Brain microvascular endothelial cell (primary cell): ENCODE measurements at regions not wholly inside any gene's neighbourhood (a gene's known extent, or its start where the extent isn't known, plus 50 kb on each side); places are given as distances from the start of the nearest gene placed in this dataset.

Source experiments
- DNase-seq: peaks from one replicate; pipeline ENCODE4 v3.0.0-alpha.2; 2020
- H3K27ac ChIP-seq: fragments of 250-450 bp; sonication (Bioruptor Pico); 2 replicates; pipeline ENCODE4 v1.5.1; 2020; ENCODE audit warnings: mild to moderate bottlenecking, moderate library complexity
- H3K27me3 ChIP-seq: fragments of 250-450 bp; sonication (Bioruptor Pico); replicated peaks from 2 replicates; pipeline ENCODE4 v1.5.1; 2020; ENCODE audit warnings: mild to moderate bottlenecking
- H3K36me3 ChIP-seq: fragments of 250-450 bp; sonication (Bioruptor Pico); replicated peaks from 2 replicates; pipeline ENCODE4 v1.5.1; 2020; ENCODE audit warnings: mild to moderate bottlenecking
- H3K4me3 ChIP-seq: 2 replicates; pipeline ENCODE4 v1.5.1; 2011; ENCODE audit warnings: low read depth, mild to moderate bottlenecking, control low read depth, low read length, moderate library complexity
- CTCF ChIP-seq: IDR thresholded peaks from 2 replicates; pipeline ENCODE4 v1.5.1; 2011; ENCODE audit warnings: low read depth, mild to moderate bottlenecking, moderate library complexity, low read length, control low read depth, inconsistent platforms; ENCODE audit errors: missing control alignments
- in situ Hi-C: cut with HindIII; loops from 2 replicates; pipeline ENCODE4 v1.10.0; 2017; ENCODE audit warnings: low sequenced_read_pairs, low pct_ligation_motif_present

GRCh38 chr12:124478985-124479645 is 88.3 kb downstream of the NCOR2 start:
- no peak for DNase-seq
- Histone ChIP-seq H3K27ac (no peak overlapping the region), H3K27me3 (no peaks in the 10 kb centered on the region), H3K4me3 (no peak overlapping the region), H3K36me3 (peaks cover 59% of the 10 kb centered on the region)
- TF ChIP-seq CTCF: no peak
- in situ Hi-C loops: no loop called here

GRCh38 chr12:124478416-124478815 is 89.0 kb downstream of the NCOR2 start:
- no peak for TF ChIP-seq CTCF
- in situ Hi-C loops: no loop called here
- Histone ChIP-seq H3K27me3 (no peaks in the 10 kb centered on the region), H3K27ac (no peak overlapping the region), H3K36me3 (peaks cover 58% of the 10 kb centered on the region), H3K4me3 (no peak overlapping the region)
- DNase-seq: no peak

GRCh38 chr12:124477107-124477915 is 90.1 kb downstream of the NCOR2 start:
- no peaks in the 10 kb centered on the region for H3K27me3 ChIP-seq
- in situ Hi-C loops: no loop called here
- H3K36me3 ChIP-seq: peaks cover 60% of the 10 kb centered on the region
- peak; percentile 17 for DNase-seq
- H3K4me3 ChIP-seq: no peak overlapping the region
- H3K27ac ChIP-seq: no peak overlapping the region
- no peak for TF ChIP-seq CTCF

- Histone ChIP-seq H3K4me3 (no peak overlapping the region), H3K36me3 (peaks cover 58% of the 10 kb centered on the region), H3K27me3 (no peaks in the 10 kb centered on the region), H3K27ac (no peak overlapping the region)
- in situ Hi-C loops: no loop called here
- DNase-seq: no peak
- no peak for TF ChIP-seq CTCF
Measured at GRCh38 chr12:124476011-124476400, 91.4 kb downstream of the NCOR2 start.

- Histone ChIP-seq H3K36me3 (peaks cover 57% of the 10 kb centered on the region), H3K4me3 (no peak overlapping the region), H3K27me3 (no peaks in the 10 kb centered on the region), H3K27ac (no peak overlapping the region)
- no peak for DNase-seq
- TF ChIP-seq CTCF: no peak
- in situ Hi-C loops: no loop called here
Measured at GRCh38 chr12:124475295-124476010, 92.0 kb downstream of the NCOR2 start.
